Stimulated activated CD4-positive, alpha-beta T cell treated with anti-CD3 and anti-CD28 coated beads, TNF-alpha, amount 100 ng/mL, for 1 hour (primary cell): ENCODE measurements at regions not wholly inside any gene's neighbourhood (a gene's known extent, or its start where the extent isn't known, plus 50 kb on each side); places are given as distances from the start of the nearest gene placed in this dataset.

Source experiments
- DNase-seq, 3 donors: peaks; one replicate each; pipeline ENCODE4 v3.0.0-alpha.2; 2020; ENCODE audit warnings: low read depth in 3 of 3, low spot score in 1 of 3

- no peak for DNase-seq
Measured at GRCh38 chr16:86087011-86087895, 188.3 kb downstream of the IRF8 start.

- DNase-seq = no peak
Measured at GRCh38 chr16:86087896-86088230, 188.9 kb downstream of the IRF8 start.

- DNase-seq = no peak
Measured at GRCh38 chr16:86088287-86088686, 189.3 kb downstream of the IRF8 start.

GRCh38 chr16:86088816-86089215 is 189.9 kb downstream of the IRF8 start:
- no peak for DNase-seq

- no peak for DNase-seq
Measured at GRCh38 chr16:86089334-86089900, 190.5 kb downstream of the IRF8 start.

- no peak for DNase-seq
Measured at GRCh38 chr16:86089991-86090390, 191.0 kb downstream of the IRF8 start.

- no peak for DNase-seq
Measured at GRCh38 chr16:86090461-86091170, 191.7 kb downstream of the IRF8 start.

- no peak for DNase-seq
Measured at GRCh38 chr16:86091976-86092375, 193.0 kb downstream of the IRF8 start.

GRCh38 chr16:86092586-86093480 is 193.9 kb downstream of the IRF8 start:
- no peak for DNase-seq

- no peak for DNase-seq
Measured at GRCh38 chr16:86093801-86094750, 195.1 kb downstream of the IRF8 start.

GRCh38 chr16:86095131-86095752 is 196.3 kb downstream of the IRF8 start:
- no peak for DNase-seq

GRCh38 chr16:86095906-86096485 is 197.0 kb downstream of the IRF8 start:
- DNase-seq = no peak

- DNase-seq = no peak
Measured at GRCh38 chr16:86096850-86097249, 197.9 kb downstream of the IRF8 start.

GRCh38 chr16:86099326-86099725 is 200.4 kb downstream of the IRF8 start:
- no peak for DNase-seq

GRCh38 chr16:86100205-86101136 is 201.5 kb downstream of the IRF8 start:
- DNase-seq = no peak

GRCh38 chr16:86101137-86101896 is 202.4 kb downstream of the IRF8 start:
- DNase-seq = no peak

- no peak for DNase-seq
Measured at GRCh38 chr16:86101897-86102157, 202.9 kb downstream of the IRF8 start.

GRCh38 chr16:86103320-86103719 is 204.4 kb downstream of the IRF8 start:
- DNase-seq = no peak
